ENCODE measurements at regions not wholly inside any gene's neighbourhood (a gene's known extent, or its start where the extent isn't known, plus 50 kb on each side); places are given as distances from the start of the nearest gene placed in this dataset.

- no peak for TF ChIP-seq CTCF (conservative IDR thresholded peaks at IDR 0.05)
- no peak for TF ChIP-seq ZFX (IDR thresholded peaks at IDR 0.05)
Observed at GRCh38 chr16:62342216-62342615, 306.0 kb upstream of the CDH8 start.

All from C4-2B (cell line).